Activated CD8-positive, alpha-beta T cell treated with anti-CD3 and anti-CD28 coated beads for 36 hours (primary cell): ENCODE measurements at regions not wholly inside any gene's neighbourhood (a gene's known extent, or its start where the extent isn't known, plus 50 kb on each side); places are given as distances from the start of the nearest gene placed in this dataset.

ENCODE experiments used
- ATAC-seq: fragments of 200-7000 bp; cut with Tn5 transposase; one replicate; pipeline ENCODE4 v1.10.0; 2021; ENCODE audit warnings: mild to moderate bottlenecking, moderate library complexity
- CTCF ChIA-PET: fragments of 350-600 bp; sonication (Branson Sonifier 250); formaldehyde crosslinking; loops from one replicate; lab custom pipeline; 2021; ENCODE audit warnings: antibody characterized with exemption; lab: Charles Lee
- POLR2A ChIA-PET: fragments of 350-600 bp; sonication (Branson Sonifier 250); formaldehyde crosslinking; loops from one replicate; lab custom pipeline; 2021; ENCODE audit warnings: antibody characterized with exemption; lab: Charles Lee
- DNase-seq: peaks from one replicate; pipeline ENCODE4 v3.0.0-alpha.2; 2020
- H3K27ac Mint-ChIP-seq: one replicate; pipeline ENCODE4 v1.8.0; 2021; ENCODE audit warnings: mild to moderate bottlenecking, mixed read lengths
- H3K27me3 Mint-ChIP-seq: one replicate; pipeline ENCODE4 v1.8.0; 2021; ENCODE audit warnings: mixed read lengths
- H3K36me3 Mint-ChIP-seq: one replicate; pipeline ENCODE4 v1.8.0; 2021; ENCODE audit warnings: low read depth, mixed read lengths
- H3K4me1 Mint-ChIP-seq: one replicate; pipeline ENCODE4 v1.8.0; 2021; ENCODE audit warnings: low read depth, mixed read lengths
- H3K4me3 Mint-ChIP-seq: one replicate; pipeline ENCODE4 v1.8.0; 2021; ENCODE audit warnings: mild to moderate bottlenecking, moderate library complexity, mixed read lengths
- H3K9me3 Mint-ChIP-seq: one replicate; pipeline ENCODE4 v1.8.0; 2021; ENCODE audit warnings: mixed read lengths
- CTCF ChIP-seq: fragments of 200-600 bp; IDR thresholded peaks from one replicate; pipeline ENCODE4 v1.8.0; 2022; ENCODE audit warnings: antibody characterized with exemption, mild to moderate bottlenecking
- intact Hi-C: fragments of 100-400 bp; cut with micrococcal nuclease; formaldehyde crosslinking; loops from one replicate; pipeline ENCODE4 v1.10.0; 2022

DNA sequence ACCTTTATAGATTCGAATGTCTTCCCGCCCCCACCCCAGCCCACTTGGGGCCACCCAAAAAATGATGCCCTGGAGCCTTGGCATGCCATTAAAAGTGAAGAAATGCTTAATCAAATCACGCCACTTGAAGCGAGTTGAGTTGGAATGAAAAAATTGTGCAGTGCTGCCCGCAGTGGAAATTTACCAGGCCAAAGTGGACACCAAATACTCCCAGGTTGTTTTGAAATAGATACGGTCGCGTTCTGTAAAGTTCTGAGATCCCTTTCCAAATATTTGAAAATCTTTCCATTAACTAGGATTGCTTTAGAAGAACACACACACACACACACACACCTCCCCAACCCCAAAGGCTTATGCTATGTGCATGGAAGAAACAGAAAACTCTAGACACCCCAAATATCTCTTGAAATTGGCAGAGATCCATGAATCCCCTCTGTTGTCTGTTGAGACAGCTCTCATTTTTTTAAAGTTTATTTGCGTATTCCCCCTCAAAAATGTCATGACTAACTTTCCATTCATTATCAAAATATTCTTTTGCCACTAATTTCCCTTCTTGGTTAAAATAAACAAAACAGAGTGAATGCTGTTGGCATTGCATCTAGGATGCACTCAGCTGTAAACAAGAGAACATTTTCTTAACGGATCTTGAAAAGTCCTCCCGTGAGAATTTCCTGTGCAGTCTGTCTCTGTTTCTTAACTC is 142.3 kb upstream of the KCNE2 start:
- no peaks in the 10 kb centered on the region for H3K36me3 Mint-ChIP-seq
- CTCF ChIA-PET = interaction anchor here (1.2 to 1.6 kb wide), 2 partner anchors 10 to 18 kb away, joined by 4 read pairs; no protein-coding TSS in a partner anchor
- H3K4me3 Mint-ChIP-seq = no peak overlapping the region
- H3K9me3 Mint-ChIP-seq = no peaks in the 10 kb centered on the region
- no peak for ATAC-seq
- POLR2A ChIA-PET = no interaction called here
- DNase-seq = no peak
- no peak overlapping the region for H3K27ac Mint-ChIP-seq
- TF ChIP-seq CTCF = no peak
- no peaks in the 10 kb centered on the region for H3K27me3 Mint-ChIP-seq
- intact Hi-C loops = no loop called here
- H3K4me1 Mint-ChIP-seq = peaks cover 12% of the 10 kb centered on the region

DNA sequence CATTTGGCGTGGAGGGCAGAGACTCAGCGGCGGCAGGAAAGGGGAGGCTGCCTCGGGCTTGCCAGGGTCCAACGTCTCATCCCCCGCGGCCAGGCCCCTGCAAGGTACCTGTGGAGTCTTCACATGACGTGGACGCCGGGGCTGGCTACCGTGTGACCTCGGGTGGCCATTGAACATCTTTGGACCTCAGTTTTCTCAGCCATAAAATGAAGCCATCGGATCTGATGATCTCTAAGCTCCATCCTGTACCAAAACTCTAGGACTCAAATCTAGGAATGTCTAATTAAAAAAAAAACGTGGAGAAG is 141.8 kb upstream of the KCNE2 start:
- ChIA-PET CTCF (interaction anchor here (1.2 kb wide), 1 partner anchor 18 kb away, joined by 4 read pairs; no protein-coding TSS in a partner anchor), POLR2A (no interaction called here)
- intact Hi-C loops = no loop called here
- no peaks in the 10 kb centered on the region for H3K36me3 Mint-ChIP-seq
- TF ChIP-seq CTCF = no peak
- H3K27me3 Mint-ChIP-seq = no peaks in the 10 kb centered on the region
- ATAC-seq (no peak), DNase-seq (no peak)
- H3K9me3 Mint-ChIP-seq = no peaks in the 10 kb centered on the region
- no peak overlapping the region for H3K27ac Mint-ChIP-seq
- H3K4me1 Mint-ChIP-seq = peaks cover 12% of the 10 kb centered on the region
- H3K4me3 Mint-ChIP-seq = no peak overlapping the region

DNA sequence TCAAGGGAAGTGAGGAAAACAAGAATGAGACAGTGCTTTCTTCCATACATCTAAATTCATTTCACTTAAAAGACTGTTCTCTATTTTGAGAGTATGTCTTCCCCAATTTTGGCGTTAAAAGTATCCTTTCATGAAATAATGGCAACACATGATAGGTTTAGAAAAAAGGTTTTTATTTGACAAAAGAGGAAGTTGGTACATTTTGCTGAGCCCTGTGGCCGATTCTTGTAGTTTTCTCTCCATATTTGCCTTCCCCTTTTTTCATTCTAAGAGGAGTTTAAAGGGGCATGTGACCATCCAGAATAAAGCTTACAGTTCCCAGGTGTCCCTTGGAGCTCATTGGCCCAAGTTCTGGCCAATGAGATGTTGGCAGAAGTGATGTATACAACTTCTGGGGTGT is 140.4 kb upstream of the KCNE2 start:
- Mint-ChIP-seq H3K27me3 (no peaks in the 10 kb centered on the region), H3K4me1 (peaks cover 12% of the 10 kb centered on the region), H3K4me3 (no peak overlapping the region), H3K36me3 (no peaks in the 10 kb centered on the region), H3K9me3 (no peaks in the 10 kb centered on the region), H3K27ac (no peak overlapping the region)
- no peak for TF ChIP-seq CTCF
- POLR2A ChIA-PET = interaction anchor here (0.5 kb wide), 1 partner anchor 189 kb away, joined by 3 read pairs; no protein-coding TSS in a partner anchor
- DNase-seq (no peak), ATAC-seq (no peak)
- CTCF ChIA-PET = no interaction called here
- intact Hi-C loops = no loop called here

- Mint-ChIP-seq H3K36me3 (no peaks in the 10 kb centered on the region), H3K4me3 (no peak overlapping the region), H3K27me3 (no peaks in the 10 kb centered on the region), H3K27ac (no peak overlapping the region), H3K4me1 (no peaks in the 10 kb centered on the region), H3K9me3 (no peaks in the 10 kb centered on the region)
- TF ChIP-seq CTCF = no peak
- ChIA-PET CTCF (interaction anchor here (0.9 to 1.6 kb wide), 3 partner anchors 9 to 303 kb away, joined by 3 to 4 read pairs (median 3); no protein-coding TSS in a partner anchor), POLR2A (no interaction called here)
- DNase-seq (no peak), ATAC-seq (no peak)
- intact Hi-C loops = no loop called here
Observed at GRCh38 chr21:34227386-34227852, 136.4 kb upstream of the KCNE2 start.

- intact Hi-C loops = no loop called here
- CTCF ChIA-PET = no interaction called here
- DNase-seq (no peak), ATAC-seq (no peak)
- no peaks in the 10 kb centered on the region for H3K36me3 Mint-ChIP-seq
- no peaks in the 10 kb centered on the region for H3K27me3 Mint-ChIP-seq
- TF ChIP-seq CTCF = no peak
- H3K9me3 Mint-ChIP-seq = no peaks in the 10 kb centered on the region
- no peak overlapping the region for H3K4me3 Mint-ChIP-seq
- H3K4me1 Mint-ChIP-seq = no peaks in the 10 kb centered on the region
- H3K27ac Mint-ChIP-seq = no peak overlapping the region
- POLR2A ChIA-PET = no interaction called here
Observed at GRCh38 chr21:34228792-34229191, 135.0 kb upstream of the KCNE2 start.
